Hepatocyte (in vitro differentiated cells): ENCODE measurements at regions not wholly inside any gene's neighbourhood (a gene's known extent, or its start where the extent isn't known, plus 50 kb on each side); places are given as distances from the start of the nearest gene placed in this dataset.

Source experiments
- DNase-seq: peaks from one replicate; pipeline ENCODE4 v3.0.0-alpha.2; 2016; ENCODE audit warnings: low spot score
- H2AFZ ChIP-seq: fragments of 200-600 bp; sonication (generic); 2 replicates; pipeline ENCODE4 v1.6.0; 2016; ENCODE audit warnings: antibody characterized with exemption, mild to moderate bottlenecking
- H3K27ac ChIP-seq: fragments of 200-600 bp; sonication (generic); 2 replicates; pipeline ENCODE4 v1.5.1; 2016; ENCODE audit warnings: mild to moderate bottlenecking
- H3K27me3 ChIP-seq: fragments of 200-600 bp; sonication (generic); 2 replicates; pipeline ENCODE4 v1.6.1; 2016
- H3K36me3 ChIP-seq: fragments of 200-600 bp; sonication (generic); replicated peaks from 2 replicates; pipeline ENCODE4 v1.5.1; 2016; ENCODE audit warnings: low read depth; ENCODE audit not compliant: insufficient read depth
- H3K4me1 ChIP-seq: fragments of 200-600 bp; sonication (generic); 2 replicates; pipeline ENCODE4 v1.5.1; 2016; ENCODE audit warnings: mild to moderate bottlenecking, moderate library complexity; ENCODE audit not compliant: insufficient read depth
- H3K4me2 ChIP-seq: fragments of 200-600 bp; sonication (generic); 2 replicates; pipeline ENCODE4 v1.6.0; 2016
- H3K4me3 ChIP-seq: fragments of 200-600 bp; sonication (generic); 2 replicates; pipeline ENCODE4 v1.5.1; 2016; ENCODE audit warnings: mild to moderate bottlenecking
- H3K79me2 ChIP-seq: fragments of 200-600 bp; sonication (generic); 2 replicates; pipeline ENCODE4 v1.6.0; 2017; ENCODE audit warnings: mild to moderate bottlenecking
- H3K9me2 ChIP-seq: fragments of 200-600 bp; sonication (generic); replicated peaks from 2 replicates; pipeline ENCODE4 v1.6.0; 2017; ENCODE audit warnings: mild to moderate bottlenecking; ENCODE audit not compliant: insufficient read depth
- H3K9me3 ChIP-seq: fragments of 200-600 bp; sonication (generic); 2 replicates; pipeline ENCODE4 v1.5.1; 2016; ENCODE audit warnings: low read depth, mild to moderate bottlenecking
- H4K20me1 ChIP-seq: fragments of 200-600 bp; sonication (generic); 2 replicates; pipeline ENCODE4 v1.6.0; 2016; ENCODE audit warnings: mild to moderate bottlenecking; ENCODE audit not compliant: insufficient read depth, poor library complexity, severe bottlenecking
- EZH2 ChIP-seq: fragments of 200-600 bp; sonication (generic); IDR thresholded peaks from 2 replicates; pipeline ENCODE4 v1.6.1; 2016; ENCODE audit warnings: antibody characterized with exemption, mild to moderate bottlenecking, borderline replicate concordance
- EZH2phosphoT487 ChIP-seq: fragments of 200-600 bp; sonication (generic); IDR thresholded peaks from one replicate; pipeline ENCODE4 v1.6.1; 2018; ENCODE audit warnings: antibody characterized with exemption, mild to moderate bottlenecking, low read depth, moderate library complexity; ENCODE audit not compliant: unreplicated experiment, severe bottlenecking
- WGBS: methylation state at CpG from one replicate; pipeline ENCODE4 v1.1.6; 2016; ENCODE audit warnings: low lambda C conversion rate; ENCODE audit errors: missing lambda C conversion rate; 5-methylcytosine and 5-hydroxymethylcytosine counted together
- TF ChIP-seq, protein P1 (sequence below): fragments of 200-600 bp; sonication (generic); IDR thresholded peaks from 2 replicates; pipeline ENCODE4 v1.5.1; 2016; ENCODE audit warnings: antibody characterized with exemption, mild to moderate bottlenecking; ENCODE audit not compliant: poor library complexity

DNA sequence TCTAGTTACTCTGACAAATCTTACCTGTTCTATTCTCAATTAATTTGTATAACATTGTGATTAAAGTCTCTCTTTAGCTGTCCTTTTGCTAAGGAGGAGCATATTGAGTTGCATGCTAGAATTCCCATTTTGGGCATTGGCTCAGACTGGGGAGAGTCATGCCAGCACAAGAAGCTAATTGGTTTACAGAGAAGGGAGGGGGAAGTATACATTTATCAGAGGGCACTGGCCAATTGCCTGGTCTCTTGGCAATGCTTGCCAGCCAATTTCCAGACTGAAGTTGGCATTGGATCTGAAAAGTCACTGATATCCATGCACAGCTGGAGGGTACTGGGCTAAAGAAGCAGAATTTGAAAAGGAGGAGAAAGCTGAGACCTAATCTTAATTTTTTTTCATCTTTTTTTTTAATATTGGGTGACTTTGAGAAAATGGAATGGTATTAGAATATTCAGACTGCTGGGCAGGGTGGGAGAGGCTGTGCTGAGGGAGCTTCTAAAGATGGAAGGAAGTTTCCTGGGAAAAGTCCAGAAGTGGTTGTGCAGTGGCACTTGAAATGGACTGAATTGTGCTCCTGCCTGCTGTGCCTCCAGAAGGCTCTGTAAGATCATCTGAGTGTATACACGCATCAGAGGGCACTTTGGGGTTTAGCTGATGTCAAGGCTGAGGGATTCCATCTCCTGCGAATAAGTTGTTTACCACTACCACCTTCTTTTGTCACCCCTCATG, 365.2 kb upstream of the DPH6 start:
- Histone ChIP-seq H3K9me2 (no peaks in the 10 kb centered on the region), H3K4me3 (no peak overlapping the region), H3K27me3 (no peaks in the 10 kb centered on the region), H3K4me1 (no peaks in the 10 kb centered on the region), H3K27ac (no peak overlapping the region), H2AFZ (no peak overlapping the region), H4K20me1 (no peaks in the 10 kb centered on the region), H3K79me2 (no peaks in the 10 kb centered on the region), H3K36me3 (no peaks in the 10 kb centered on the region), H3K4me2 (no peak overlapping the region), H3K9me3 (no peaks in the 10 kb centered on the region)
- TF ChIP-seq EZH2 (no peak), EZH2phosphoT487 (no peak)
- TF ChIP-seq, protein P1, sequence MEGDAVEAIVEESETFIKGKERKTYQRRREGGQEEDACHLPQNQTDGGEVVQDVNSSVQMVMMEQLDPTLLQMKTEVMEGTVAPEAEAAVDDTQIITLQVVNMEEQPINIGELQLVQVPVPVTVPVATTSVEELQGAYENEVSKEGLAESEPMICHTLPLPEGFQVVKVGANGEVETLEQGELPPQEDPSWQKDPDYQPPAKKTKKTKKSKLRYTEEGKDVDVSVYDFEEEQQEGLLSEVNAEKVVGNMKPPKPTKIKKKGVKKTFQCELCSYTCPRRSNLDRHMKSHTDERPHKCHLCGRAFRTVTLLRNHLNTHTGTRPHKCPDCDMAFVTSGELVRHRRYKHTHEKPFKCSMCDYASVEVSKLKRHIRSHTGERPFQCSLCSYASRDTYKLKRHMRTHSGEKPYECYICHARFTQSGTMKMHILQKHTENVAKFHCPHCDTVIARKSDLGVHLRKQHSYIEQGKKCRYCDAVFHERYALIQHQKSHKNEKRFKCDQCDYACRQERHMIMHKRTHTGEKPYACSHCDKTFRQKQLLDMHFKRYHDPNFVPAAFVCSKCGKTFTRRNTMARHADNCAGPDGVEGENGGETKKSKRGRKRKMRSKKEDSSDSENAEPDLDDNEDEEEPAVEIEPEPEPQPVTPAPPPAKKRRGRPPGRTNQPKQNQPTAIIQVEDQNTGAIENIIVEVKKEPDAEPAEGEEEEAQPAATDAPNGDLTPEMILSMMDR = no peak
- no peak for DNase-seq
- 79% methylated on average over 2 of the region's 2 CpGs for WGBS

GRCh38 chr15:35912196-35912595, 366.2 kb upstream of the DPH6 start:
- Histone ChIP-seq H3K9me3 (no peaks in the 10 kb centered on the region), H3K27me3 (no peaks in the 10 kb centered on the region), H3K4me2 (no peak overlapping the region), H3K9me2 (no peaks in the 10 kb centered on the region), H3K27ac (no peak overlapping the region), H3K4me3 (no peak overlapping the region), H2AFZ (no peak overlapping the region), H3K4me1 (no peaks in the 10 kb centered on the region), H3K79me2 (no peaks in the 10 kb centered on the region), H3K36me3 (no peaks in the 10 kb centered on the region), H4K20me1 (no peaks in the 10 kb centered on the region)
- TF ChIP-seq, protein P1 = no peak
- TF ChIP-seq EZH2phosphoT487 (no peak), EZH2 (no peak)
- peak; percentile 3 for DNase-seq
- WGBS = 74% methylated on average over 2 of the region's 2 CpGs

DNA sequence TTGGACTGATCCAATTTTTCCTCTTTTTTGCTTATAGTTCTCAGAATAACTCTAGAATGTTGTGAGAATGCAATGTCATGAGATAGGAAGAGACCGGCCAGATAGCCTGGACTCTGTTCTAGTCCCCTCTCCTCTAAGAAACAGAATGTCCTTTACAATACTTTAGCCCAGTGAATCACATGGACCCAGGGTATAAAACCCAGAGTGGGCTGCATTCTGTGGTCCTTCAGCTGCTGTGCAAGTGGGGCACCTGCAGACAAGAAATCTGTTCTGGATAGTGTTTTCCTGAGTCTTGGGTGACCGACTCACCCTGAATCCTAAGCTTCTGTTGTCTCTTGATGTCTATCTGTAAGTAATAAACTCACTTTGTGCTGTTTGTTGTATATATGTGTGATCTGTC, 368.6 kb upstream of the DPH6 start:
- TF ChIP-seq, protein P1 = no peak
- no peak for TF ChIP-seq EZH2phosphoT487
- TF ChIP-seq EZH2 = no peak
- H3K27ac ChIP-seq = no peak overlapping the region
- no peaks in the 10 kb centered on the region for H3K79me2 ChIP-seq
- no peaks in the 10 kb centered on the region for H3K4me1 ChIP-seq
- H3K9me2 ChIP-seq = no peaks in the 10 kb centered on the region
- H3K4me2 ChIP-seq = no peak overlapping the region
- WGBS = 83% methylated on average over 2 of the region's 2 CpGs
- no peaks in the 10 kb centered on the region for H4K20me1 ChIP-seq
- DNase-seq = no peak
- H3K36me3 ChIP-seq = no peaks in the 10 kb centered on the region
- H3K27me3 ChIP-seq = no peaks in the 10 kb centered on the region
- no peak overlapping the region for H2AFZ ChIP-seq
- no peaks in the 10 kb centered on the region for H3K9me3 ChIP-seq
- H3K4me3 ChIP-seq = no peak overlapping the region

DNA sequence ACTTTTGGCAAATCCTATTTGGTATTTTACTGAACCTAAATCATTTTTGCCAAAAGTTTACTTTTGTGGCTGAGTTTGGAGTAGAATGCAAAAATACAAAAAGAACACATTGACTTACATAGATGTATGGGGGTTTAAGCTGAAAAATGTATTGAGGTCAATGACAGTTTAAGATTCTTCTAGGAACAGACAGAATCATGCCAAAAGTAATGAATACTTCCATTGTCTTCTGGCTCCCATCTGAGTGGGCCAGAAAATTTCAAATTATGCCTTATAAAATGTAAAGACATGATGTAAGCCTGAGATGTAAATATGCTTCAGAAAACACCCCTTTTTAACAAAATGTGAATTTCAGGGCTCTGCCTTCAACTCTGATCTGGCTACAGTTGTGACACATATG, 375.1 kb upstream of the DPH6 start:
- H3K27ac ChIP-seq = no peak overlapping the region
- H3K9me2 ChIP-seq = no peaks in the 10 kb centered on the region
- no peaks in the 10 kb centered on the region for H3K4me1 ChIP-seq
- H3K4me2 ChIP-seq = no peak overlapping the region
- no peaks in the 10 kb centered on the region for H3K27me3 ChIP-seq
- H4K20me1 ChIP-seq = no peaks in the 10 kb centered on the region
- no peak overlapping the region for H3K4me3 ChIP-seq
- no peaks in the 10 kb centered on the region for H3K36me3 ChIP-seq
- no peak overlapping the region for H2AFZ ChIP-seq
- H3K9me3 ChIP-seq = no peaks in the 10 kb centered on the region
- DNase-seq = no peak
- no peaks in the 10 kb centered on the region for H3K79me2 ChIP-seq
- no peak for TF ChIP-seq EZH2phosphoT487
- TF ChIP-seq, protein P1 = no peak
- TF ChIP-seq EZH2 = no peak
